ENCODE measurements at regions not wholly inside any gene's neighbourhood (a gene's known extent, or its start where the extent isn't known, plus 50 kb on each side); places are given as distances from the start of the nearest gene placed in this dataset.

DNA sequence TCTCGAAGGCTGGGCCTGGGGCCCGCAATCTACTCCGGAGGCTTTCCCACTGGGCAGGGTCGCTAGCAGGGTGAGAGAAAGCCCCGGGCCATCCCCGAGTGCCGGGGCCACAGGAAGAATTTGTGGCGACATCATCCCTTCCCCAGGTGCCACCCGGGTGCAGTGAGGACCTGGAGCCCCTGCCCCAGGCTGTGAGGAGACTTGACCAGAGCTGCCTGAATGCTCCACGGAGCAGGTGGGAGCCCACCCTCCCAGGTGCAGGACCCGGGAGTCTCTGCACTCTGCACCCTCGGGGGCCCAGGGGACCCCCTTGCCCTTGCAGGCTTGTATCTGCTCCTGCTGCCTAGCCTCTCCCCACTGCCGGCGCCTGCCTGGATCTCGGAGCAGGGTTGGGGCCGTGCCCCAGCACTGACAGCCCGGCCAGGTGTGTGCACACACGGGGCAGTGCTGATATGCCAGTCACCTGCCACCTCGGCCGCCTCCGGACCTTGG, 67.5 kb upstream of the RGS7 start:
- TF ChIP-seq EZH2 (IDR thresholded peaks at IDR 0.05; ENCODE audit: insufficient read depth, poor library complexity, severe bottlenecking) (no peak), EZH2phosphoT487 (IDR thresholded peaks at IDR 0.05; ENCODE audit: insufficient read depth, low read depth) (no peak)
